Prostate gland (tissue), 2 donors: ENCODE measurements at regions not wholly inside any gene's neighbourhood (a gene's known extent, or its start where the extent isn't known, plus 50 kb on each side); places are given as distances from the start of the nearest gene placed in this dataset.

Source experiments
- POLR2AphosphoS5 ChIP-seq: sonication (generic); formaldehyde crosslinking; IDR thresholded peaks from one replicate; pipeline ENCODE4 v1.6.1; 2017; ENCODE audit warnings: antibody characterized with exemption
- TF ChIP-seq, protein P1 (sequence below), 4 experiments: fragments of 200-600 bp in 2 of 4; fragments of 450-650 bp in 2 of 4; sonication (generic) in 2 of 4; IDR thresholded peaks; 1 replicate in 3 of 4; 2 replicates in 1 of 4; pipeline ENCODE4 v1.5.1; 2016 to 2019; ENCODE audit warnings: antibody characterized with exemption in 4 of 4, mild to moderate bottlenecking in 2 of 4, moderate library complexity in 2 of 4

DNA sequence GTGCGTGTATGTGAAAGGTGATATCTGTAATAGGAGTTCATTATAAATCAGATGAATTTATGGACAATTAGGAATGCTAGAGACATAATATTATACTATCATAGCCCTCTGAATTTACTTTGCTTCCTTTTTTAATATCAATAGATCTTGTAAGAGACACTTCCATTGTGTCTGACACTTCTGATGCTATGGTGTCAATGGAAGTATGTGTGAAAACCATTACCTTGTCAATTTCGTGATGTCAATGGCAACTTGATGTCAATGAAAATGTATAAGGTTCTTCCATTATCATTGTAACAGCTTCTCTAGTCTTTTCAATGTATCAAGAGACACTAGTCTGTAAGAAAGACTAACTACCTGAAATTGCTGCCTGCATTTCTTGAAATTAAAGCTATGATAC is 296.8 kb upstream of the DPYD start:
- TF ChIP-seq, protein P1, sequence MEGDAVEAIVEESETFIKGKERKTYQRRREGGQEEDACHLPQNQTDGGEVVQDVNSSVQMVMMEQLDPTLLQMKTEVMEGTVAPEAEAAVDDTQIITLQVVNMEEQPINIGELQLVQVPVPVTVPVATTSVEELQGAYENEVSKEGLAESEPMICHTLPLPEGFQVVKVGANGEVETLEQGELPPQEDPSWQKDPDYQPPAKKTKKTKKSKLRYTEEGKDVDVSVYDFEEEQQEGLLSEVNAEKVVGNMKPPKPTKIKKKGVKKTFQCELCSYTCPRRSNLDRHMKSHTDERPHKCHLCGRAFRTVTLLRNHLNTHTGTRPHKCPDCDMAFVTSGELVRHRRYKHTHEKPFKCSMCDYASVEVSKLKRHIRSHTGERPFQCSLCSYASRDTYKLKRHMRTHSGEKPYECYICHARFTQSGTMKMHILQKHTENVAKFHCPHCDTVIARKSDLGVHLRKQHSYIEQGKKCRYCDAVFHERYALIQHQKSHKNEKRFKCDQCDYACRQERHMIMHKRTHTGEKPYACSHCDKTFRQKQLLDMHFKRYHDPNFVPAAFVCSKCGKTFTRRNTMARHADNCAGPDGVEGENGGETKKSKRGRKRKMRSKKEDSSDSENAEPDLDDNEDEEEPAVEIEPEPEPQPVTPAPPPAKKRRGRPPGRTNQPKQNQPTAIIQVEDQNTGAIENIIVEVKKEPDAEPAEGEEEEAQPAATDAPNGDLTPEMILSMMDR (IDR thresholded peaks at IDR 0.05), result no peak
- TF ChIP-seq POLR2AphosphoS5, result no peak
